B cell (primary cell): ENCODE measurements at regions not wholly inside any gene's neighbourhood (a gene's known extent, or its start where the extent isn't known, plus 50 kb on each side); places are given as distances from the start of the nearest gene placed in this dataset.

Experiments
- EZH2 ChIP-seq: IDR thresholded peaks from 2 replicates; pipeline ENCODE4 v1.6.1; 2012; ENCODE audit warnings: borderline replicate concordance, low read depth, mild to moderate bottlenecking, moderate library complexity, low read length; ENCODE audit not compliant: insufficient read depth, poor library complexity, severe bottlenecking
- TF ChIP-seq, protein P1 (sequence below): fragments of 200-600 bp; IDR thresholded peaks from one replicate; pipeline ENCODE4 v1.8.0; 2022; ENCODE audit warnings: antibody characterized with exemption, mild to moderate bottlenecking

GRCh38 chr4:58936436-58936835 is 1826.3 kb upstream of the IGFBP7 start:
- TF ChIP-seq, protein P1, sequence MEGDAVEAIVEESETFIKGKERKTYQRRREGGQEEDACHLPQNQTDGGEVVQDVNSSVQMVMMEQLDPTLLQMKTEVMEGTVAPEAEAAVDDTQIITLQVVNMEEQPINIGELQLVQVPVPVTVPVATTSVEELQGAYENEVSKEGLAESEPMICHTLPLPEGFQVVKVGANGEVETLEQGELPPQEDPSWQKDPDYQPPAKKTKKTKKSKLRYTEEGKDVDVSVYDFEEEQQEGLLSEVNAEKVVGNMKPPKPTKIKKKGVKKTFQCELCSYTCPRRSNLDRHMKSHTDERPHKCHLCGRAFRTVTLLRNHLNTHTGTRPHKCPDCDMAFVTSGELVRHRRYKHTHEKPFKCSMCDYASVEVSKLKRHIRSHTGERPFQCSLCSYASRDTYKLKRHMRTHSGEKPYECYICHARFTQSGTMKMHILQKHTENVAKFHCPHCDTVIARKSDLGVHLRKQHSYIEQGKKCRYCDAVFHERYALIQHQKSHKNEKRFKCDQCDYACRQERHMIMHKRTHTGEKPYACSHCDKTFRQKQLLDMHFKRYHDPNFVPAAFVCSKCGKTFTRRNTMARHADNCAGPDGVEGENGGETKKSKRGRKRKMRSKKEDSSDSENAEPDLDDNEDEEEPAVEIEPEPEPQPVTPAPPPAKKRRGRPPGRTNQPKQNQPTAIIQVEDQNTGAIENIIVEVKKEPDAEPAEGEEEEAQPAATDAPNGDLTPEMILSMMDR = no peak
- no peak for TF ChIP-seq EZH2
